Stimulated activated CD8-positive, alpha-beta memory T cell treated with anti-CD3 and anti-CD28 coated beads, Interleukin-4, amount 100 ng/mL, for 4 hours (primary cell): ENCODE measurements at regions not wholly inside any gene's neighbourhood (a gene's known extent, or its start where the extent isn't known, plus 50 kb on each side); places are given as distances from the start of the nearest gene placed in this dataset.
"Not testable (repeated sequence)": the region's sequence is repeated elsewhere in the genome, so short reads cannot be mapped to it uniquely, and the experiment has no call there.

Experiments used
- DNase-seq, 2 donors: peaks; one replicate each; pipeline ENCODE4 v3.0.0-alpha.2; 2020; ENCODE audit warnings: low read depth in 2 of 2, low spot score in 1 of 2

DNA sequence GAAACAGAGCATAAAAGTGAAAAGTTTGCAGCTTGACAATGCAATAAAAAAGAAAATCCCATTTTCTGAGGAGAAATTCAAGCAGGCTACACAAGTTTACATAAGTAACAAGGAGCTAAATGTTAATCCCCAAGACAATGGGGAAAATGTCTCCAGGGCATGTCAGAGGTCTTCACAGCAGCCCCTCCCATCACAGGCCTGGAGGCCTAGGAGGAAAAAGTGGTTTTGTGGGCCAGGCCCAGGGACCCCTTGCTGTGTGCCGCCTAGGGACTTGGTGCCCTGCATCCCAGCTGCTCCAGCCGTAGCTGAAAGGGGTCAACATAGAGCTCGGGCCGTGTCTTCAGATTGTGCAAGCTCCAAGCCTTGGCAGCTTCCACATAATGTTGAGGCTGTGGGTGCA, 186.7 kb upstream of the MAP3K1 start:
- not testable (repeated sequence) for DNase-seq

DNA sequence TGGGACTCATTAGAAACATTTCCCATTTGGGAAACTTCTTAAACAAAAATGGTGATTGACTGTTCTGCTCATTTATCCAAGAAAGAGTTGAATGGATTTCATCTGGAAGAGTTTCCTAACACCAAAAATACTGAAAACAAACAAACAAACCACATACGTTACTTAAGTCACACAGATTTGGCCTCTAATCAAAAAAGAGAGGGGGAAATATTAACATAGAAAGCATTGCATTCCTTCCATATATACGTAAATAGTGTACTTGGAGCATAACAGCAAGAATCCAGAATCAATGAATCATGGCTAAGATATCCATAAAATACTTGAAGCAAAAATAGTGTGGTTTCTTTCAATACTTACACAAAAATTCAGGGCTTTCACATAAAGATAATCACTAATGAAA, 189.8 kb upstream of the MAP3K1 start:
- no peak for DNase-seq

DNA sequence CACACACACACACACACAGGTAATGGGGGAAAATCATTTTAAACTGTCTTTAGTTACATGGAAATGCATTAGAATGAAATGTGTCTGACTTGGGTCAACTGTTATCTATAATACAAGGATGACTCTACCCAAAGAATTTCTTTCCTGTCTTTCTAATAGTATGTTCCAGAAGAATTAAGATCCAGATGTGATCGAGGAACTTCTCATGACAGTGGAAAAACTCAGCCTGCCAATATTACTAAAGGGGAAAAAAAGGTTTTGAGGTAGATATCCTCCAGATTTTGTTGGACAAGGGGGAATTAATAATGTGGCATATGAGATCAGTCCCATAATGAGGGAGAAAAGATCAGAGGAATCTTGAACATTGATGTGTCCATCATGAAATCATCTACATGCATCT, 190.6 kb upstream of the MAP3K1 start:
- no peak for DNase-seq

DNA sequence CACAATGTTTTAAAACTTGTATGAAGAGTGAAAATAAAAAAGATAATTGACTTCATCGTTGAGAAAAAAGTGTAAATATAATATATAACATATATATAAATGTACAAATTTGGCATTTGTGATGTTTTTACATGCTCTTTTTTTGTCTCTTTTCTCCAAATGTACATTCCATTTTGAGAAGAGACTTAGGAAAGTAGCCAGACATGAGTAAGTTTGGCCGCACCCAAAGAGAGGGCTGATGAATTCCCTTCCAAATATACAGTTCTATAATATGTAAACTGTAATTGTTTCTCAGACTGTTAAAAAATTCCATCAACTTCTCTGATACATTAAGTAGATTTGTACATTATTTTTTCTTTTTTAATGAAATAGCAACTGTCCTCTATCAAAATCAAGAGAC, 193.2 kb upstream of the MAP3K1 start:
- no peak for DNase-seq

DNA sequence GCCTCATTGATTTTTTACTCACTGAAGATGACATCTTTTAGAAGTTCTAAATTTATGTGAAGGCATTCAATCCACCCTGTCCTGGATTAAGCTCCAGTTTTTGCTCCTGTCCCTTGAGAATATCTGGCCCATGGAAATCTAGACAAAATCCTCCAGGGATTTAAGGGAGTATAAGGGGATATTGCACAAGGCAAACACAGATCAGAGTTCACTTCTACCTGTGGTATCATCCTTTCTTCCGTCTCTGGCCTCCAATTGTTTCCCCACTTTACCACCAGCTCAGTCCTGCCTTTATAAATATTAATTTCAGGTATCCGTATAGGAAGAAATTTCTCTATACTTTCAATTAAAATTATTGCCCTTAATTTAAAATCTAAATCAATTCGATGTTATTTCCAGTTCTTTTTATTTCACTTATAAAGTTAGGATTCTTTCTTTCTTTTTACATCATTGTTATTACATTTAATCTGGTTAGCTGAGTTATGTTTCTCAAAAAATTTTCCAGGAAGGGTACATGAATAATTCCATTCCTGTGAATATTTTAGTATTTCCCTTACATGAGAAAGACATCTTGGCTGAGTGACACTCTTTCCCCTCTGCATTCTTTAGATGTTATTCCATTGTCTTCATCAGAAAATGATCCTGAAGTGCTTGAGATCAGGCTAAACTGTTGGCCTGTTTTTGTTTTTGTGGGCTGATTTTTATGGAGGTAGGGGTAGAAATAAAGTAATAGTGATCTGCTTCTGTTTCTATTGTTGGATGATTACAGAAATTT, 194.3 kb upstream of the MAP3K1 start:
- DNase-seq = no peak

DNA sequence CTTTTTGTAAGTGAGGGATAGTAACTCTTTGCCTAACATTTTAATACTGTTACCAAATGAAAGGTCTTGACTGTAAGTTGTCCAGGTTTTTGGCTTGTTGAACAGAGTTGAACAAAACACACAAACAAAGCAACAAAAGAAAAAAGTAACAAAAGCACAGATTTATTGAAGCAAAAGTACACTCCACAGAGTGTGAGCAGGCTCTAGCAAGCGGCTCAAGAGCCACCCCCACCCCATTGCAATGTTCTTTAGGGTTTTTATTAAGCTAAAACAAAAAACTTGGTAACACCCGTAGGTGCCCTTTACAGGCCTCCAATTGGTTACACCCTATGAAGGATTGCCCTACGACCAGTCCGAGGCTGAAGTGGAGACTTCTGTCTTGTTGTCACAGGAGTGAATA, 197.4 kb upstream of the MAP3K1 start:
- no peak for DNase-seq

DNA sequence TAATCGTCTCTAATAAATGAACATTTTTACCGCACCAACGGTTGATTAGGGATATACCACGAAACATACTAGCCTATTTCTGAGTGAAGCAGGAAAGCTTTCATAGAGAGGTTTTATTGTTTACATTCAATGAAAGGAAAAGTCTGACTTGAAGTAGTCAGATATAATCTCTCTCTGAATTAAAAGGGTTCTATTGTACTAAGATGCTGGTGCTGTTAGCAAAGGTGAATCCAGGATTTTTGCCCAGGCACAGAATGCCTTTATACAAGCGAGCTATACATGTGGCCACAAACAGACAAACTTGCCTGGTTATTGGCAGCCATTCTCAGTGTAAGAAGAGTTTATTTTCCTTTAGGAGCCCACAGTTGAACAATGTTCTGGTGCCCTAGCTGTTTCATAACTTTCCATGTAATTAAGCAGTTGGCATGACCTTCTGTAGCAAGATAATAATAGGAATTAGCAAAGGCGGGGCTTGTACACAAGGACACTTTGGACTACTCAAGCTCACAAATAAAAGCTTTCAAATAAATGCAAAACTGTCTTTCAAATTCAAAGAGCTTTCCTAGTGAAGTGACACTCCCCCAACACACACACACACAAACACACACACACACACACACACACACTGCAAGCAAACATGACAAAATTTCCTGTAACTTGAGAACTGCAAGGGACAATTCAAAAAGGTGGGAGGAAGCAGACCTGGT, 198.7 kb upstream of the MAP3K1 start:
- DNase-seq = no peak

DNA sequence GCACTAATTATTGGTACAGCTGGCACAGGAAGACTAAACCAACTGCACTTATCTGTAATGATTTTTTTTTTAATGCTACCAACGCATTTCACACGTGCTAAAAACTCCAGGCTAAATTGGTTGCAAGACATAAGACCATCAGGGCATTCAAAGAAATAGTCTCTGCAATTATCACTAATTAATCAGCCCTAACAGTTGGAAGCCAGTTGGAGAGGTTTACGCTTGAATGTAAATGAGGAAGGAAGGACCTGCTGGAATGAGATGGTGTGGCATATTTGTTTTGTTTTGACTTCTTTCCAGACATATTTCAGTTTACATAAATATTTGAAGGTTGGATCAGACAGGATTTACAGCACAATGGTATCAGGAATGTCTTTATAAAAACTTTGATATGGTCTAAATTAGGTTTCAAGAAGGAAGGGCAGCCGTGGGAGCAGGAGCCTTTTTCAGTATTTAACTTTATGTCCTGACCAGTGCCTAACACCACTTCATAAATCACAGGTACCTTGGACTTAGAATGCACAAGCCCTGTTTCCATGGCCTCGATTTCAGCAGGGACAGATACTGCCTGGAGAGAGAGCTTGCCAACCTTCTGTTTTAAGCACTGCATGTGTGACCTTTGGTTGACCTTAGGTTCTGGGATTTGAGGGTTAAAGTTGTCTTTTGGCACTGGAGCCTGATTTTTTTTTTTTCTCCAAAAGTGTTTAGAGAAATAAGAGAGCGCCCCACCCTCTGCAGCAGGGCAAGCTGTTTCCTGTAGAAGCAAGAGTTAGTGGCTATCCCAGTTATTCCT, 199.8 kb upstream of the MAP3K1 start:
- no peak for DNase-seq

DNA sequence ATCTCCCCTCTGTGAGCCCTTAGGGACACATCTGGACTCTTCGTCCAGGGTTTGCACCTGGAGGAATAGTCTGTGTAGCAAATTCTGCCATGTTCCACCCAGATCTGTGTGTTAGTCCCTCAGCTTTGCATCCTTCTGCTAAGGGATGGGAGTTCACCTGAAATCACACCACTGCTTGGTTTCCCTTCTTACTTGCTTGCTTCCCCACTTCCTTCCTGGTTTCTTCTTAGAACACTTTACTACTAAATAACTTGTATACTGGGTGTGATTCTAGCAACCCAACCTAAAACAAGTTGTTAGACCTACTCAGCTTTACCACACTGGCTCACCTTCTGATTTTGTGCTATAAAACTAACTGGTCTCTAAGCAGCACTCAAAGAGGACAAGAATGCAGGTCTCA, 202.6 kb upstream of the MAP3K1 start:
- no peak for DNase-seq

DNA sequence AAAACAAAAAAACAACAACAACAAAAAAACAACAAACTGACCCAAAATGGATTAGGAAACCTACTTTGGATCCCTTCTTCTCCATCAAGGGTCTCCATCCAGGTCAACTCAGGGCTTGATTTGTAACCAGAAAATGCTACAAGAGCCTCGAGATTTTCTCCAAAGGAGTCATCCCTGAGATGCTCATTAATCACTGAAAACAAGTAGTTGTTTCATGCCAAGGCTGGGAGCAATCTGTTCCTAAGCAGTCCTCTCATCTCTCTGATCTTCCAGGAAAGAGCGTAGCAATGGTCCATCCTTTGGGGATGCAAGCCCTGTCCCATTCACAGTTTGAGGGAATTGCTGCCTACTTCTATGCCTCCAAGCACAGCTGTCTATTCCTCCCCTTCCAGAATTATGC, 203.0 kb upstream of the MAP3K1 start:
- DNase-seq = no peak

DNA sequence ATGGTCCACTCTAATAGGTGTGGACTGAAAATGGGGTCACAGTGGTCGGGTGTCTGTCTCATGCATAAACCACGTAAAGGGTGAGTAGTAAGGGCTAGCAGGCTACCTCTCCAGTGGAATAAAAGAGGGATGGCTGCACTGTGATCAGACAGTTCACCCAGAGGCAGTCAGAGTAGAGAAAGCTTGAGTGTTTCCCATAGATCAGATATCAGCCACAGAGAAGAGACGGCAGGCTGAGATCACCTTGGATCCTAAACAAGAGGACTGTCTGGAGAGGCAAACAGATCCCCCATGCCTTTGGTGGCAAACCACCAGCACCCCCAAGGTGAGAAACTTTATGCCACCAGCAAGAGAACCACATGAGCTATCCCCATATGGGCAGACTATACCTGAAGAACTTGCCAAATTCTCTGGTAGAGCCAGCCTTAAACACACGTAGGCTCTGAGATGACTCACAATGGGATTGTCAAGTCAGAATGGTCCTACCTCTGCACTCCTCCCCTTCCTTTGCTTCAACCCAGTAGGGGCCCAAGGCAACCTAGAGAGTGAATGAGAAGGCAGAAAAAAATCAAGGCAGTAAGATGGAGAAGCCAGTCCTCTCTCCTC, 205.2 kb upstream of the MAP3K1 start:
- DNase-seq = no peak

DNA sequence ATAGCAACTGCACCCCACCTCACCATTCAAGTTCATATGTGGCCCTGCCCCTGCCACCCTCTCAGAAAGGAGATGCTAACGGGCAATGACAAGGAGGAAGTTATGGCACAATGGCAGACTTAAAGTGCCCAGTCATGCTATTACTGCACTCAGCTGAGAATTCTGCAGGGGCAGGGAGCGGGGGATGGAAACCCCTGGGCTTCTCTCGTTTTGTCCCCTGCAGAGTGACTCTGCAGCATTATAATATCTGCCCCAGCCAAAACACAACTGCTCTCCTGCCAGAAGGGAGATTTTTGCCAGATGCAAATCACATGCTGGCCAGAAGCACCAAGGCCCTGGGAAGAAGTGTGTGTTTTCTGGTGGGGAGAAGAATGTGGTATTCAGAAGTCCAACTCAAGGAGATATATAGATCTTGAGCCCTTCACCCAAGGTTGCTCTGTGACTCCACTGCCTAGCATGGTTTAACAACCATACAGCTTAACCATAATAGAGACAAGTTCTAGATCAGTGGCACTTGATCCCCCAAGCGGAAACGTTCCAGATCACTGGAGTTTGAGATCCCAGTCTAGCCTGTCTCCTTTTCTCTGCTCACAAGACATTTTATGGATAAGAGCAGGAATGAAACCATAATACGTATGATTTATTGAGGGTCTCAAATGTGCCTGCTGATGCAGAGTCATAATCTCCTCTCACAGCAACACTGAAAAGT, 207.0 kb upstream of the MAP3K1 start:
- no peak for DNase-seq

DNA sequence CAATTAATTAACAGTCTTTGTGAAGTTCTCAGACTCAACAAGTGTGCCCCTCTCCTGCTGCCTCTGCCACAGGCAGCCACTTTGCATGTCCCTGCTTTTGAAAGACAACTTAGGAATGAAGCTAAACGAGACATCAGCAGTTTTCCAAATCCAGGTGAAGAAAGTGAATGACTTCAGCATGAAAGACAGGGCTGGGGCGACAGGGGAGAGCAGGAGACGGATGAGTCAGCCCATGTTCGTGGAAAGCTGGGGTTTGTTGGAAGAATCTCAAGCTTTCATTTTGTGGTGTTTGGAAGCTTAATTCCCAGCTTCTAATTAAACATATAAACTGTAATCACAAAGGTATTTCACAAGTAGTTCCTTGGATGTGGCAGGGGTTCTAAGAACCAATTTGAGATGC, 207.8 kb upstream of the MAP3K1 start:
- DNase-seq = no peak

DNA sequence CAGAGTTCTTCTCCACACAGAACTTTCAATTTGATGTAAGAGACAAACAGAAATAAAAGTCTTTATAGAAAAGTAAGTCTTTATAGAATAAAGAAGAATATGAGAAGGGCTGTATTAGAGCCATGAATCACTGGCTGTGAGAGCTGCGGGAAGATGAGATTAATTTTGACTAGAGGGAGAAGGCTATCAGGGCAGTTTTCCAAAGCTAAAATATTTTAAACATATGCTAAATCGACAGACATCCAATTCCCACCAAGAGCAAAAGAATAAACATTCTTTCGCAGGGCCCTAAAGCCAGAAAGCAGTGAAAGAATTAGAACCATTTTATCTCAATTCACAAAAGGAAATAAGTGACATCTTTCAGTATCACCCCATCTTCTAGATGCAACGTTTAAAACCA, 208.3 kb upstream of the MAP3K1 start:
- no peak for DNase-seq

DNA sequence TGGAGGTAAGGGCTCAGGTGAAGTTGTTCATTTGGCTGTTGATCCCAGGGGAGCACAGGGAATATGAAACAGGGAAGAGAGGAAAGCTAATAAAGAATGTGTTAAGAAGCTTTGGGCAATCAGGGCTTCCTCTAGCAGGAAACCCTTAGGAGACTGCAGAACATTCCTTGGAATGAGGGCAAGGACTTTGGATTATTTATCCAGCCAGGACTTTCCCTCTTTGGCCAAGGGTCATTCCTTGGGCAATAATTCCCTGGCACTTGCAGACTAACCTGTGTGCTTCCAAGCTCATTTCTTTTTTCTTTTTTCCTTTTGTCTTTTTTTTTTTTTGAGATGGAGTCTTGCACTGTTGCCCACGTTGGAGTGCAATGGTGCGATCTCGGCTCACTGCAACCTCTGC, 209.2 kb upstream of the MAP3K1 start:
- no peak for DNase-seq

DNA sequence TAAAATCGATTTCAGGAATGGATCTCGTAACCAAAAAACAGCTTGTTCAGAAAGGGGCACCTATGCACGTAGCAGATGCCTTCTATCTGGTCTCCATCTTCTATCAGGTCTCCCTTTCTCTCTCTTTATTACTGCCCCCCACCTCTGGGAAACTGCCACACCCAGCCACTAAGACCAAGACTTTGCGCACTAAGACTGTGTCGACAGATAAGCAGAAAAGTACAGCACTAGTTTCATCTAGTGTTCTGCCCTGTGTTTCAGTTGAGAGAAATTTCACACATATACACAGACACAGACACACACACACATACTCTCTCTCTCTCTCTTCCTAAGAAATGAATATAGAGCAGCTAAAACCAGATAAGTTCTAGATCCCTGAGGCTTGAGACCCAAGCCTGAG, 210.1 kb upstream of the MAP3K1 start:
- no peak for DNase-seq

DNA sequence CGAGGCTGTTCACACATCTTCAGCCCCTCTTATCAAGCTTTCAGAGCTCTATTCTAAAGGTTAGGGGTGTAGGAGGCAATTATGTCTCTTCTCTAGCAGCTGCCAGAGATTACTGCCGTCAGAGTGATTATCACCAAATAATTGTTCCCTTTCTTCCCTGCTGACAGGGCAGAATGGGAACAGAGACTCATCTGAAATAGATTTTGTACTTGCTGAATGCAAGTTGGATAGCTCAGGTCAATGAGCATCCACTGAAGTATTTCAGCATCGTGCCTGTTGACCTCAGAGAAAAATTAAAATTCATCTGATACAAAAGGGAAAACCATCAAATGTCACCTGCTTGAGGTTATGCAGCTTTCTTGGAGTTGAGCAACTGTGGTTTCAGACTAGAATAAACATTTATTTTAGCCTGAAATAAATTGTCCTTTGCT, 213.7 kb upstream of the MAP3K1 start:
- no peak for DNase-seq

DNA sequence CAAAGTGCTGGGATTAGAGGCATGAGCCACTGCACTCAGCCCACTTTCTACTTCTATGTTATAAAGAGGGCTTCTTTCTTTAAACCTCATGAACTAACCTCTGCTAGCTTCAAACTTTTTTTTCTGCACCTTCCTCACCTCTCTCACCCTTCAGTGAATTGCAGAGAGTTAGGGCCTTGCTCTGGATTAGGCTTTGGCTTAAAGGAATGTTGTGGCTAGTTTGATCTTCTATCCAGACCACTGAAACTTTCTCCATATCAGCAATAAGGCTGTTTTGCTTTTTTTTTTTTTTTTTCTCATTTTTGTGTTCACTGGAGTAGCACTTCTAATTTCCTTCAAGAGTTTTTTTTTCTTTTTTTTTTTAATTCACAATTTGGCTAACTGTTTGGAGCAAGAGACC, 216.4 kb upstream of the MAP3K1 start:
- DNase-seq = no peak

DNA sequence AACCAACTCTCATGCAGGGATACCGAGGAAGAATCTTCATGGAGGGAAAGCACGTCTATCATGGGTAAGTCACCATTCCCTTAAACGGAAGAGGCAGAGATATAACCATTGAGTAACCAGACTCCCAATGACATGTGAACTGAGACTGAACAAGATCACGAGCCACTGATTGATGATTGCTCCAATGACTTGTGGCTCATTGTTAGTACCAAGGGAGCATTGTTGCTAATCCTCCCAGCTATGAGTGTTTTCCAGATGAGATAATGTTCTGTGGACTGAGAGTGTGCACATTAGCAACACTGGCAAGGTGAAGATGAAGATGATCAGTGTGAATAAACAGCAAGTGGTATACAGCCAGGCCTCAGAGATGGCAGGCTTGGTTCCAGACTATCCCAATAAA, 219.2 kb upstream of the MAP3K1 start:
- DNase-seq = no peak

DNA sequence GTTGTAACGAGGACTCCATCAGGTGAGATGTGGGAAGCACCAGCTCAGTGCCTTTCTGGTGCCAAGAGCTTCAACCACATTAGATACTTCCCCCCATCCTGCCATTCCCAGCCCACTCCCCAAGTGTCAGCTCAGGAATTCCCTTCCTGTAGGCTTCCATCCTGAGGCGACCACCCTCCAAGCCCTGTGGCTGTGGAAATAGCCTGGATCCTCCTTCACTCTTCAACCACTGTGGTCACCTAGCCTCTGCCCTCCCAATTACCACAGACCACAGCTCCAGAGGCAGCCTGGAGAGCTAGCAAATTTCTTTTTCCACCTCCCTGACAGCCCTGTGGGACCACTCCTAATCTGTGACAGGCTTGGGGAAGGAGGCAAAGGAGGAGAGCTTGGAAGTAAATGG, 219.8 kb upstream of the MAP3K1 start:
- DNase-seq = no peak

DNA sequence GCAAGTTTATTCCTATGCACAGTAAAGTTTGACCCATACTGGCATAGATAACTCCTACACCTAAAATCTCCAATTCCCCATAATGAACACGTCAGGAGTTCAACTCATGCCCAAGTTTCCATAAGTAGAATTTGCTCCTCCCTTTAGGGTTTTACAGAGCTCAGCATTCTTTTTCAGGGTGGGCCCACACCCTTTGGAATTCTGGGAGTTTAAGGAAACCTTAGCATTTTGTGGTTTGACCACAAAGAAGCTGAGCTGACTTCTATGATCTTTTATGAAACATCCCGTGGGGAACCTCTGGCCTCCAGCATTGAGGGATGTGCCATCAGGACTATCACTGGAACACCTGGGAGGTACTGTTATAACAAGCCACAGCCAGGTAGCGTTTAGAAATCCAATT, 220.6 kb upstream of the MAP3K1 start:
- DNase-seq = no peak
